HG03045 (cell line): ENCODE measurements at regions not wholly inside any gene's neighbourhood (a gene's known extent, or its start where the extent isn't known, plus 50 kb on each side); places are given as distances from the start of the nearest gene placed in this dataset.

ENCODE experiments used
- ATAC-seq: cut with Tn5 transposase; IDR thresholded peaks from one replicate; pipeline ENCODE4 v1.9.1; 2021; ENCODE audit warnings: mild to moderate bottlenecking, moderate library complexity; ENCODE audit not compliant: unreplicated experiment

- ATAC-seq: no peak
Observed at GRCh38 chr2:173761603-173762119, 203.5 kb downstream of the SP3 start.

- no peak for ATAC-seq
Observed at GRCh38 chr2:173762221-173762620, 203.0 kb downstream of the SP3 start.

DNA sequence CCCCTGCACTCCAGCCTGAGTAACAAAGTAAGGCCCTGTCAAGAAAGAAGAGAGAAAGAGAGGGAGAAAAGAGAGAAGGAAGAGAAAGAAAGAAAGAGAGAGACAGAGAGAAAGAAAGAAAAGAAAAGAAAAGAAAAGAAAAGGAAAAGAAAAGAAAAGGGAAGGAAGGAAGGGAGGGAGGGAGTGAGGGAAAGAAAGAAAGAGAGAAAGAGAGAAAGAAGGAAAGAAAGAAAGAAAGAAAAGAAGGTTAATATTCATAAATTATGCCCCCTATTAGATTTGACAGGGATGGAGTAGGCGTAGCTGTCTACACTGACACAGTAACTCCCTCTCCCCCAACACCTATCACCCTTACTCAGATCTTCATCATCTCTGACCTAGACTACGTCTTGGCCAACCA, 202.3 kb downstream of the SP3 start:
- ATAC-seq: no peak

GRCh38 chr2:173763641-173764040, 201.5 kb downstream of the SP3 start:
- ATAC-seq: no peak

DNA sequence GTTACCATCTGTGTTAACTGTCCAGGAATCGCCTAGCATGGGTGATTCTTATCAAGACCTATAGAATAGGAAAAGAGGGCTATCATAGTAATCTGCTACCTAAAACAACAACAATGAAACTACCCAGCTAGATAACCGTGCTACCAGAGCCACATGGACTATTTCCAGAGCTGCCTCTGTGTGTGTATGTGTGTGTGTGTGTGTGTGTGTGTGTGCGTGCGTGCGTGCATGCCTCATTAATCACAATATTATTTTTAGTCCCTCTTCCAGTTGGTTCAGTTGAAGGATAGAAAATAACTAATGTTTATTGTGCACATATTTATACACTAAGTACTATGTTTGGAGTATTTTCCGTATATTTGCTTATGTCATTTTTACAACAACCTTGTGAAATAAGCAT, 201.1 kb downstream of the SP3 start:
- no peak for ATAC-seq

GRCh38 chr2:173766537-173767289, 198.5 kb downstream of the SP3 start:
- ATAC-seq: no peak

- ATAC-seq: no peak
Observed at GRCh38 chr2:173770947-173771678, 194.1 kb downstream of the SP3 start.

- ATAC-seq: no peak
Observed at GRCh38 chr2:173772205-173772604, 193.0 kb downstream of the SP3 start.

DNA sequence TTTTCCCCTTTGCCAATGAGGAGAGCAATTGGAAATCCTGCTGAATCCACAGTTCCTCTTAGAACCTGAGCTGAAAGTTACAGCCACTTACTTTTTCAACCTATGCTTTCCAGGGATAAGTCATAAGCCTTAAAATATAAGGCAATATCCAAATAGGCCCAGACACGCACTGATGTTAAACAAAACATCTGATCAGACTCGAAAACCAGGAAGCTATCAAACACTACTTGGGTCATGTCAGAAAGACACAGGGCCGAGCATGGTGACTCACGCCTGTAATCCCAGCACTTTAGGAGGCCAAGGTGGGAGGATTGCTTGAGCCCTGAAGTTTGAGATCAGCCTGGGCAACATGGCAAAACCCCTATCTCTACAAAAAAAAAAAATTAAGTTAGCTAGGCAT, 192.1 kb downstream of the SP3 start:
- no peak for ATAC-seq

DNA sequence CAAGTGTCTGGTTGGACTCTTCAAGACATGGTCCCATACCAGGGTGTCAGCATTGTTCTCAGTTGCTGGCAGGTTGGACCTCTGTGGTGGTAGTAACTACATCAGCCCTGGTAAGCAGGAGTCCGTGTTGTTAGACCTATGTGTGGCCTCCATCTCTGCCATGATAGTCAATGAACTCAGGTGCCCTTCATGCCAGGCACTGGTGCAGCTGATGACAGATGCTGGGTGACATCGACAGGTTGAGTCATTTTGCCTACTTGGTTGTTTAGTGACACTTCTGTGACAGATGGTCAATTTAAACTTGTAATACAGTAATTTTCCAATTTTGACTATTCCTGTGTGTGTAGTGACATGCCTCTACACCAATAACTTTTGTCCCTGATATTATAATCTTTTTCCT, 189.7 kb downstream of the SP3 start:
- no peak for ATAC-seq

DNA sequence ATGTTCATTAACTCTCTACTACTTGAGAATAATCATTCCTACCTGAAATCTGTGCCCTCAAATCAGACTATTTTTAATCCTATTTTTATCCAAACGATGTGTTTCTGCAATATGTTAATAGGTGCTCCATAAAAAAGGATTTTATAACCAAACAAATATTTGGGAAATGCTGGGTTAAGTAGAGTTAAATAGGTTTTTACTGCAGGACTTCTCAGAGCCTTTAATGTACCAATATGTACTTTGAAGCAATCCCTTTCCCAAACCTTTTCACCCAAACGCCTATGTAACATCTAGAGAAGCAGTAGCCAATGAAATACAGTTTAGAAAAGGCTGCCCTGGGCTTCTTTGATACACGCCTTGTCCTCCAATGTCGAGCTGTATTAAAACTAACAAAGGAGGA, 182.5 kb downstream of the SP3 start:
- no peak for ATAC-seq

GRCh38 chr2:173783382-173783781, 181.8 kb downstream of the SP3 start:
- ATAC-seq: no peak

DNA sequence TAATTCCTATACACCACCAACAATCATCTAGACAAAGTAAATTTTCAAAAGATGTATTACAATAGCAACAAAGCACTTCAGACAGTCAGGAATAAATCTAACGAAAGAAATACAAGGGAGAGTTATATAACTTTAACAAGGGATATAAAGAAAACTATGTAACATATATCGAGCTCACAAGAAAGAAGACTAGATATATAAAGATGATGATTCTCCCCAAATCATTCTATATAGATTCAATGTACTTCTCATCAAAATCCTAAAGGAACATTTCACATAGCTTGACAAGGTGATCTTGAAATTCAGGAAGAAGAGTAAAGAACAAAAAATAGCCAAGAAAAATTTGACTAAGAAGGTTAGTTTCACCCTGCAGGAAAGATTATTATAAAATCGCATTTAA, 179.4 kb downstream of the SP3 start:
- ATAC-seq: no peak

DNA sequence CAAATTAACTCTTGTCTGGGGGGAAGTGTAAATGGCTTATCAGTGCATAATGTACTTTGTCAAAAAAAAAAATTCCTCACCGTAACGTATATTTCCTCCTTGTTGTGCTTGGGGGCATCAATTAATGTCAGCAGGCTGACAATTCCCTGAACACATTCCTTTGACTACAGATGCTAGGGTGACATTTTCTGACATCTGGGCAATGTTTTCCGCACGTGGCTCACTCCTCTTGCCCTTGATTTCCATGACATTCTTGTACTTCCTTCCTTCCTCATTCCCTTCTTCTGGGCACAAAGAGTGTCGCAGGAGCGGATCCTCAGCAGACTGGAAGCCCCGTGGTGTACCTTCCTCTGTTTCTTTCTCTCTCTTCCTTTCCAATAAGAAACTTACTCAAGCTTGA, 173.7 kb downstream of the SP3 start:
- ATAC-seq: no peak

- no peak for ATAC-seq
Observed at GRCh38 chr2:173792166-173792565, 173.0 kb downstream of the SP3 start.

DNA sequence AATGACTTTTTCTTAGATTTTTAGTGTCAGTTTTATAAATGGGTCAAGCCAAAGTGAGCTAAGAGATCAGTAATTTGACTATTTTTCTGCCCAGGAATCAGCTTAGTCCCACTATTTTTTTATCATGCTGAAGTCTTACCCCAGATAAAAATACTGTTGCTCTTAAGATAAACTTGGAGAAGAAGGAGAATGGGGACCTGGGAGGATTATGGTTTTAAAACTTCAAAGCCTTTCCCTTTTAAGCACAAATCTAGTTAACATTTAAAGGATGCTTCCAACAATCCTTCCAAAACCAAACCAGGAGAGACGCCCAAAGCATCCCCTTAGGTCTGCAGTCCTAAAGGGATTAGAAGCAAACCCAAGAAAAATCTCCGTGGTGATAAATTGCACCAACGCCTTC, 172.4 kb downstream of the SP3 start:
- no peak for ATAC-seq

DNA sequence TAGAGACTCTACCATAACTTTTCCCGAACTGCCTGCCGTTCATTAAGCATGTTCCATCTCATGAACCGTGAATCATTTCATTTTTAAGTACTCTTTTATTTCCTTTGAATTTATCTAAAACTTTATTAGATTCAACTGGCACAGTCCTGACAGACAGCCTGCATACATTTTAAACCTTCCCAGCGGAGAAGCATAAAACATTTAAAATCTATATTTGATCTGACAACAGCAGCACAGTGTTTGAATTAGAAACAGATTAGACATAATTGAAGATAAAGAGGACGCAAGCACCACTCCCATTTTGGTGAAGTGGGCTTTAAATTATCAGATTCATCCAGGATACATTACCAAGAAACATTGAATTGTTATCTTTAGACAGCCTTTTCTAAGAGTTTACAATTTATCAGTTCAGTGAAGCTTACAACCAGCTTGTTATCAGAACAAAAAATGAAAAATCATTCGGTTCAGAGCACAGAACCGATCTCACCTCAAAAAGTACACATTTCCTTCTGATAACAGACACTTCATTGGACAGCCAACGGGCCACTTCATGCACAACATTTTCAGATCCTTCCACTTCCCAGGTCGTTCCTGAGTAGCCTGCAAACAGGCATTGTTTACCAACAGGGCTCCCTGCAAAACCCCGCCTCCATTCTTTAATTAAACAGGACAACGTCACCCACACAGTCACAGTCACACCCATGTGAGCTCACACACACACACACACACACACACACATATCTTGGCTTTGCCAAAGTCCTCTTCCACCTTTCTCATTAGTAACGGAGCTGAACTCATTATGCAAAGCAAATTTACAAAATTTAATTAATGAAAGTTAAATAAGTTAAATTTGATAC, 171.2 kb downstream of the SP3 start:
- ATAC-seq: no peak

- ATAC-seq: no peak
Observed at GRCh38 chr2:173797586-173798263, 167.4 kb downstream of the SP3 start.

DNA sequence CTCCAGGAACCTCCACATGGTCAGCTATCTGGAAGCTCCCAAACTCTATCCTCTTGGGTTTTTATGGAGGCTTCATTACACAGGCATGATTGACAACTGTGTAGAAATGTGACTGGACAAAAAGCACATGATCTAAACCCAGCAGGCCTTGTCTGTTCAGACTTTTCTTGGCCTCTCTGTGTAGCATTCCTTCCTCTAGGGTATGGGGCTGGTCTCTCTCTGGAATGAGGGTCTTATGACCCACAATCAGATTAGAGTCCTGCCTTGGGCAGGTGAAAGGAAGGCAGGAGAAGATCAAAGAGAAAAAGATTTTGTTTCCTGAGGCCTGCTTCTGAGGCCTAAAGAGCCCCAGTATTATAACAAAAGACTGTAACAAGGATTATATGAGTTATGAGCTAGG, 162.7 kb downstream of the SP3 start:
- no peak for ATAC-seq

GRCh38 chr2:173803449-173803848, 161.7 kb downstream of the SP3 start:
- ATAC-seq: no peak

DNA sequence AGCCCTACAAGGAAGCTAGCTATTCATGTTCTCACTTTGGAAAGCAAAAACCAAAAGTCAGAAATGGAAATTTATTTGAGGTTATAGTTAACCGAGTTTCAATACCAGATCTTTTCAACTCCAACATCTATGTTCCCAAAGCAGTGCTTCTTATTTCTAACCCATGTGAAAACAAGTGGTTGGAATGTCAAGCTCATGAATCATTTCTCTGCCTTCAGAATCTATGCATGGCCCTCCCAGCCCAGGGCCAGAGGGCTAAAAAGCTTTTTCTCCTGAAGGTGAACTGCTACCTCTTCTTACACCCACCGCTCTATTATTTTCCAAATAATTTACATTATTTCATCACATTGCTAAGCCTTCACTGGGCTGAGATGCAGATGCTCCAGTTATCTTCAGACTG, 158.4 kb downstream of the SP3 start:
- ATAC-seq: no peak
